ENCODE measurements at regions not wholly inside any gene's neighbourhood (a gene's known extent, or its start where the extent isn't known, plus 50 kb on each side); places are given as distances from the start of the nearest gene placed in this dataset.

DNA sequence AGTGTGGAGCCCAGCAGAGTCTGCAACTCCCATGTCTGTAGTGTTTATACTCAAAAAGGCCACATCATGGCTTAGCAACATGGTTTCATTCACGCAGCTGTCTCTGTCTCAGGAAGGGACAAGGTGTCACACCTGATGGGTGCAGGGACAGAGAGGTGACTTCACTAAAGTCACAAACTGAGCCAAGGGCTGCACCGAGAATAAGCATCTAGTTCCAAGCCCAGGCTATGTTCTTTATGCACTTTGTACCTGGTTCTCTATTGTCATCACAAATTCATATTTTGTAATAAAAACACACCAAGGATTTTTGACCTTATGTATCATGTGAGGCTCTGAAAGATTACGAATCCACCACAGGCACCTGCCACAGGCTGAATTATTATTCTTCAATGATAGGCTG is 64.9 kb upstream of the STK32A start:
- TF ChIP-seq, protein P1, sequence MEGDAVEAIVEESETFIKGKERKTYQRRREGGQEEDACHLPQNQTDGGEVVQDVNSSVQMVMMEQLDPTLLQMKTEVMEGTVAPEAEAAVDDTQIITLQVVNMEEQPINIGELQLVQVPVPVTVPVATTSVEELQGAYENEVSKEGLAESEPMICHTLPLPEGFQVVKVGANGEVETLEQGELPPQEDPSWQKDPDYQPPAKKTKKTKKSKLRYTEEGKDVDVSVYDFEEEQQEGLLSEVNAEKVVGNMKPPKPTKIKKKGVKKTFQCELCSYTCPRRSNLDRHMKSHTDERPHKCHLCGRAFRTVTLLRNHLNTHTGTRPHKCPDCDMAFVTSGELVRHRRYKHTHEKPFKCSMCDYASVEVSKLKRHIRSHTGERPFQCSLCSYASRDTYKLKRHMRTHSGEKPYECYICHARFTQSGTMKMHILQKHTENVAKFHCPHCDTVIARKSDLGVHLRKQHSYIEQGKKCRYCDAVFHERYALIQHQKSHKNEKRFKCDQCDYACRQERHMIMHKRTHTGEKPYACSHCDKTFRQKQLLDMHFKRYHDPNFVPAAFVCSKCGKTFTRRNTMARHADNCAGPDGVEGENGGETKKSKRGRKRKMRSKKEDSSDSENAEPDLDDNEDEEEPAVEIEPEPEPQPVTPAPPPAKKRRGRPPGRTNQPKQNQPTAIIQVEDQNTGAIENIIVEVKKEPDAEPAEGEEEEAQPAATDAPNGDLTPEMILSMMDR (IDR thresholded peaks at IDR 0.05; ENCODE audit: extremely low read depth in 1 of 2, insufficient read depth in 1 of 2, low read depth in 1 of 2, low read length in 2 of 2): no peak
- TF ChIP-seq POLR2AphosphoS5 (IDR thresholded peaks at IDR 0.05; ENCODE audit: insufficient read depth, low read depth, low read length) (no peak), MYC (IDR thresholded peaks at IDR 0.05; ENCODE audit: low read depth, low read length) (no peak), EZH2 (IDR thresholded peaks at IDR 0.05; ENCODE audit: borderline replicate concordance, low read depth, low read length, severe bottlenecking) (no peak), POLR2A (IDR thresholded peaks at IDR 0.05; ENCODE audit: low read depth, low read length) (no peak), FOS (IDR thresholded peaks at IDR 0.05; ENCODE audit: borderline replicate concordance, insufficient read depth, low read length) (no peak)
- TF ChIP-seq, protein P2, sequence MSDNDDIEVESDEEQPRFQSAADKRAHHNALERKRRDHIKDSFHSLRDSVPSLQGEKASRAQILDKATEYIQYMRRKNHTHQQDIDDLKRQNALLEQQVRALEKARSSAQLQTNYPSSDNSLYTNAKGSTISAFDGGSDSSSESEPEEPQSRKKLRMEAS (IDR thresholded peaks at IDR 0.05; ENCODE audit: insufficient read depth, insufficient read length): no peak

Data from endothelial cell of umbilical vein (primary cell).